ENCODE measurements at regions not wholly inside any gene's neighbourhood (a gene's known extent, or its start where the extent isn't known, plus 50 kb on each side); places are given as distances from the start of the nearest gene placed in this dataset.
"Not testable (repeated sequence)": the region's sequence is repeated elsewhere in the genome, so short reads cannot be mapped to it uniquely, and the experiment has no call there.

DNA sequence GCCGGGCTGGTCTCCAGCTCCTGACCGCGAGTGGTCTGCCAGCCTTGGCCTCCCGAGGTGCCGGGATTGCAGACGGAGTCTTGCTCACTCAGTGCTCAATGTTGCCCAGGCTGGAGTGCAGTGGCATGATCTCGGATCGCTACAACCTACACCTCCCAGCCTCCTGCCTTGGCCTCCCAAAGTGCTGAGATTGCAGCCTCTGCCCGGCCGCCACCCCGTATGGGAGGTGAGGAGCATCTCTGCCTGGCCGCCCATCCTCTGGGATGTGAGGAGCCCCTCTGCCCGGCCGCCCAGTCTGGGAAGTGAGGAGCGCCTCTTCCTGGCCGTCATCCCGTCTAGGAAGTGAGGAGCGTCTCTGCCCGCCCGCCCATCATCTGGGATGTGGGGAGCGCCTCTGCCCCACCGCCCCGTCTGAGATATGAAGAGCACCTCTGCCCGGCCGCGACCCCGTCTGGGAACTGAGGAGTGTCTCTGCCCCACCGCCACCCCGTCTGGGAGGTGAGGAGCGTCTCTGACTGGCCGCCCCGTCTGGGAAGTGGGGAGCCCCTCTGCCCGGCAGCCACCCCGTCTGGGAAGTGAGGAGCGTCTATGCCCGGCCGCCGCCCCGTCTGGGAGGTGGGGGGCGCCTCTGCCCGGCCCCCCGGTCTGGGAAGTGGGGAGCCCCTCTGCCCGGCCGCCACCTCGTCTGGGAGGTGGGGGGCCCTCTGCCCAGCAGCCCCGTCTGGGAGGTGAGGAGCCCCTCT is 861.8 kb upstream of the INTU start:
- in situ Hi-C loops (cut with HindIII; ENCODE audit: low sequenced_read_pairs); DNase-seq (ENCODE audit: low spot score): not testable (repeated sequence)

DNA sequence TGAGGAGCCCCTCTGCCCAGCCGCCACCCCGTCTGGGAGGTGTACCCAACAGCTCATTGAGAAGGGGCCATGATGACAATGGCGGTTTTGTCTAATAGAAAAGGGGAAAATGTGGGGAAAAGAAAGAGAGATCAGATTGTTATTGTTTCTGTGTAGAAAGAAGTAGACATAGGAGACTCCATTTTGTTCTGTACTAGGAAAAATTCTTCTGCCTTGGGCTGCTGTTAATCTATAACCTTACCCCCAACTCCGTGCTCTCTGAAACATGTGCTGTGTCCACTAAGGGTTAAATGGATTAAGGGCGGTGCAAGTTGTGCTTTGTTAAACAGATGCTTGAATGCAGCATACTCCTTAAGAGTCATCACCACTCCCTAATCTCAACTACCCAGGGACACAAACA is 861.1 kb upstream of the INTU start:
- DNase-seq (ENCODE audit: low spot score); in situ Hi-C loops (cut with HindIII; ENCODE audit: low sequenced_read_pairs): not testable (repeated sequence)

DNA sequence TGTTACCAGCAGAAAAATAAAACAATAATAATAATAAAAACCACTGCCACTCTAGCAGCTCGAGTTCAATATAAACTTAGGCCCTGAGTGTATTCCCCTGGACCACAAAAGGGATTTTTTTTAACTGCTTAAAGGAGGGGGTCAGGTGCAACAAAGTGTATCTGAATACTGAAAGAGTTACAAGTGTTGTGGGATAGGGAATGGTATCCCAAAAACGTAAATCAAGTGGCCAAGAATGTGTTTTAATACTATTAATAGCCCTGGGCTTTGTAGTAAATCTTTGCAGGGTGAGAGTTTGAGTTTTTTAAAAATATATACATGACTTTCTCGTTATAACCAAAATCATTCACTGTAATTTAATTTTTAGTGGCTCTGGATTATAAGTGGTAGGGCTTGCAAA is 860.1 kb upstream of the INTU start:
- in situ Hi-C loops (cut with HindIII; ENCODE audit: low sequenced_read_pairs) = no loop called here
- DNase-seq (ENCODE audit: low spot score) = no peak

DNA sequence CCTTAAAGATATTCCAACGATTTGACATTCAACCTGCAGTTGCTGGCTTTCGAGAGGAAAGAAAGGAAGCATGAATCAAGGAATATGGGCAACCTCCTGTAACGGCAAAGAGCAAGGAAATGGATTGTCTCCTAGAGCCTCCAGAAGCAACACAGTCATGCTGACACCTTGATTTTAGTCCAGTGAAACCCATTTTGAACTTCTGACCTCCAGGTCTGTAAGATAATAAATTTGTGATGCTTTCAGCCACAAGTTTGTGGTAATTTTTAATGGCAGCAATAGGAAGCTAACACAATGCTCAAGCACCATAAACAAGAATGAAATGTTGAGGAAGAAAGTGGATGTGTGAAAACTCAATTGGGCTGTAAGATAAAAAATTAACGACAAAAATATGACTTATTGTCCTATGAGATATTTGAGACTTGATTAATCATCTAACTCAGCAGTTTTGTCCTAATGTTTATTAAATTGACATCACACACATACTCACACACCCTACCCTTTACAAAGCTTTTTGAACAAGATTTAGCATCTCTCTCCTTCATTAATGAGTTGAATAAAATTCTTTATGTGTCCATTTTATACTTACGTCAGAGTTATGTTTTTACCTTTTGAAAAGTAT is 857.2 kb upstream of the INTU start:
- in situ Hi-C loops (cut with HindIII; ENCODE audit: low sequenced_read_pairs) = no loop called here

DNA sequence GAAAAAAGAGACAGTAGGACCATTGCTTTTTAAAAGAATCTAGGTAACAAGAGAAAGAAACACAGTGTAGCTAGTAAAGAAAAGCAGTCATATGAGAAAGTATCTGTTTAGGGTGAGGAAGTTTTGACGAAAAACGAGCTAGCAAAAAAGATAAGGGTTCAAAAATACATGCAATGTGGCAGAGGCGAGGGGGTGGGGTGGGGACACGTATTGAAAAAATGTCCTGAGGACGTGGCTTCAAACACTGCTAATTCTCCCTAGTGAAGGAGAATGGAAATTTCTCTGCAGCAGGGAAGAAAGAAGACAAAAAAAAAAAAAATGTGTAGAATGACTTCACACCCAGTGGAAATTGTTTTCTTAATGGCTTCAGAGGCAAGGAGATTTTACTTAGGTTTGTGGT is 856.4 kb upstream of the INTU start:
- in situ Hi-C loops (cut with HindIII; ENCODE audit: low sequenced_read_pairs) = no loop called here
- no peak for DNase-seq (ENCODE audit: low spot score)

More for the DNA sequence above, 857.2 kb upstream of the INTU start:
- DNase-seq (ENCODE audit: low spot score) = no peak

DNA sequence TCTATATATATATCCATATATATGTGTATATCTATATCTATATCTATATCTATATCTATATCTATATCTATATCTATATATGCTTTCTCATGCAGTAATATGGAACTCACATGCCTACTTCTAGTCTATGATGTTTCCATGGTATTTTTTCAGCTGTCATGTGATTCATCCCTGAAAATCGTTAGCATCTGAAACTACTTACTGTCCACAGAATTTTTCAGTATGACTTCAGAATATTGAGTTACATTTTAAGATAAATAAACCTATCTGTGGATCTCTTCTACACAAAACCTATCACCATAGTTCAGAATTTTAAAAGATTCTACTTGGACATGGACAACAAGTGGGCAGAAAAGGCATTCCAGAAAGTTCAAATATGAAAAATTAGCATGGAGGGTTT is 855.1 kb upstream of the INTU start:
- no peak for DNase-seq (ENCODE audit: low spot score)
- in situ Hi-C loops (cut with HindIII; ENCODE audit: low sequenced_read_pairs) = no loop called here

DNA sequence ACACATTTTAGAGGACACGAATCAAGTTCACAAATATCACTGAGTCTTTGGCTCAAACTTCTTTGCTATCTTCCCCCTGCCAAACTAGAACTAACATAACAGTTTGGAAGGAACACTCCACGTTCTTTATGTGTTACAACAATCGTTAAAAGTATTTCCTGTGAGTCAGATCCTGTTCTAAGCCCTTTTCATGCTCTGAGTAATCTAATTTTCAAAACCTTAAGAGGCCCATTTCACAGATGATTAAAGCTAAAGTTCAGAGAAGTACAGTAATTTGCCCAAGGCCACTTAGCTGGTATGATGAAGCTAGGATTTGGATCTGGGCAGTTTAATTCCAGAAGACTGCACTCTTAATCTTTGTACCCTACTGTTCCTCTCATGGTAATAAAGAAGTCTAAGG is 854.4 kb upstream of the INTU start:
- DNase-seq (ENCODE audit: low spot score) = no peak
- in situ Hi-C loops (cut with HindIII; ENCODE audit: low sequenced_read_pairs) = no loop called here

DNA sequence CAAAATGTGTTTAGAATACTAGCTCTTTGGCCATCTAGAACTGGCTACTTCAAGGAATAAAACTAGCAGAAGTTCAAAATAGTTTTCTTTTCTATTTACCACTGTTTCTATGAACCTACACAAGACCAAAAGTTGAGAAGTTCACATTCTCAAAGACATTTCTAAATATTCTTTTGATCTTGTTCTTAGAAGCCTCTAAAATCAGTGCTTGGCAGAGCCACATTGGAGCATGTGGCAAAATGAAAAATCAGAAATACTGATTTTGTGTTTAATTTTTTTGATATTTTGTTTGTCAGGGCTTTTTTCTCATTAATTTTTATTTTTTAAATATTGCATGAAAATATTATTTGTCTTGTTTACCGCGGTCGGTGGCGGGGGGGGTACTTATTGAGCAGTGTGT is 853.8 kb upstream of the INTU start:
- no peak for DNase-seq (ENCODE audit: low spot score)
- in situ Hi-C loops (cut with HindIII; ENCODE audit: low sequenced_read_pairs) = no loop called here

DNA sequence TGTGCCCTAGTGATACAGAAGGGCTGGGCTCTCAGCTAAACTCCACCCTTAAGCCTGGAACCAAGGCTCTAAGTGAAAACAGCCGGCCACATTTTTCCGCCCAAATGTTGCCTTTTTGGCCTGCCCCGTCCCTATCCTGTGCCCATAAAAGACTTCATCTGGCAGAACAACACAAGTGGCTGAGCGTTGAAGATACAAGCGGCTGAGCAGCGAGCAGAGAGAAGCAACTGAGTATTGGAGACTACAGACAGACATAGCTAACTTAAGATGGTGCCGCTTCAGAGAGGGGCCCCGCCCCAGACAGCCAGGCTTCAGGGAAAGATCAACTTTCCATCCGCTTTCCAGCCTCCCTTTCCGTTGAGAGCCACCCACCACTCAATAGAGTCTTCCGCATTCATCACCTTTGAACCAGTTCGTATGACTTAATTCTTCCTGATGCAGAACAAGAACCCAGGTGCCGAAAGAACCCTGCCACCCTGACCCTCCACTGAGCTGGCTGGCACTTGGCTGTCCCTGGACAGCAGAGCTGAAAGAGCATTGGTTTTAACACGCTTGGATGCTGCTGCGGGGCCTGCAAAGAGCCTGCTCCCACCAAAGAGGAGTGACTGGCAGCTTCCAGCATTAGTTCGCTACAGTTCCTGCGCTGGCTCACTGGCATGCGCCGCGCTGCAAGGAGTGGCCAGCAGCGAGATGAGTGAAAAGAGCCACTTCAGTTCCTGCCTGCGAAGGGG is 853.2 kb upstream of the INTU start:
- in situ Hi-C loops (cut with HindIII; ENCODE audit: low sequenced_read_pairs) = no loop called here

DNA sequence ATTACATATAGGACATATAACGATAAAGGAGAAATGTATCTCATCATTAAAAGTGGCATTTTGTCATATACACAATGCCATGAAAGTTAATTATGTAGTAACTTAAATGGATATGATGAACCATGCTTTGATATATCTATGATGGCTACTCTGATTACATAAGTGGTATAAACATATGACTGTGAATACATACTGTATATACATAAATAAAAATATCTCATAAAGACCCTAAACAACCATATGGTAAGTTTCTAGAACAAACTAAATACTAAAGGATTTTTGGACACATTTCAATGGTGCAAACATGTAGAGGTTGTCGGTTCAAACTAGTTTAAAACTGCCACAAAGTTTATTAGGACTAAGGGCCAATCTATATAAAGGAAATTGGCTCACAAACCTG is 849.6 kb upstream of the INTU start:
- in situ Hi-C loops (cut with HindIII; ENCODE audit: low sequenced_read_pairs) = no loop called here
- DNase-seq (ENCODE audit: low spot score) = no peak

More for the DNA sequence above, 853.2 kb upstream of the INTU start:
- DNase-seq (ENCODE audit: low spot score) = no peak

DNA sequence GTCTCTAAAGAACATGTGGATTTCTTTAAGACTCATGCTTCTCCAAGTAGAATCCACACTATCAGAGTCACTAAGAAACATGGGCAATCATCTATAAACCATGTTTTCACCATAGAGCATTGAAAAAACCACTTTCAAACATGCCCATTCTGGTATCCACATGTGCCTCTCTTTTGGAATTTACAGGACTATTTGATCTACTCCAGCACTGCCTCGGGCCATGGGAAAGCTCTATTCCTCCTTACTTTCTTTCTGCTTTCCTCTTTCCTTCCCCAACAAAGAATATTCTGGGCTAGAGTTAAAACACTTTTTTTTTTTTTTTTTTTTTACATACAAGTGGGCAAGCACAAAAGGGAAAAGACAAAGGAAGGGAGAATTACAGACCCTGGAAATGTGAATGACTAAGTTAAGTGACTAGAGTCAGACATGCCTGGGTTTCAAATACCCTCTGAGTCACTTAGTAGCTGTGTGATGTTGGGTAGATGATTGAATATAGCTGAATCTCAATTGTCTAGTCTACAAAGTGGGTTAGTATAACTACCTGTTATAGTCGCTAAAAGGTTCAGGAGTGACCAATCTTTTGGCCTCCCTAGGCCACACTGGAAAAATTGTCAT is 847.7 kb upstream of the INTU start:
- in situ Hi-C loops (cut with HindIII; ENCODE audit: low sequenced_read_pairs) = no loop called here
- no peak for DNase-seq (ENCODE audit: low spot score)

DNA sequence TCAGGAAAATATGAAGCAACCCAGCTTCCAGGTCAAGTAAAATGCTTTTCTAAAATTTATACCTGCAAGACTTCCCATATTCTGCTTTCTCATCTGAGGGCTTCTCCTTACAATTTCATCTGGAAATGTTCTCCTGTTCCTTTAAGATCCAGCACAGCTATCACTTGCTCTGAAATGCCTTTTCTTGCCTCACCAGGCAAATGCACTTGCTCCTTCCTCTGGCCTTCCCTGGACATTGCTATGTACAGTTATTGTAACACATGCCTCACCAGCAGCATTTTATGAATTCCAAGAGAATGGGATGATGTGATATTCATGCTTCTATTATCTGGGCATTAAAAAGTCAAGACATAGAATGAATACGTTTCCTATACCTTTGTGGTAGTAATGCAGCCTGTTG is 842.1 kb upstream of the INTU start:
- in situ Hi-C loops (cut with HindIII; ENCODE audit: low sequenced_read_pairs) = no loop called here
- DNase-seq (ENCODE audit: low spot score) = no peak

DNA sequence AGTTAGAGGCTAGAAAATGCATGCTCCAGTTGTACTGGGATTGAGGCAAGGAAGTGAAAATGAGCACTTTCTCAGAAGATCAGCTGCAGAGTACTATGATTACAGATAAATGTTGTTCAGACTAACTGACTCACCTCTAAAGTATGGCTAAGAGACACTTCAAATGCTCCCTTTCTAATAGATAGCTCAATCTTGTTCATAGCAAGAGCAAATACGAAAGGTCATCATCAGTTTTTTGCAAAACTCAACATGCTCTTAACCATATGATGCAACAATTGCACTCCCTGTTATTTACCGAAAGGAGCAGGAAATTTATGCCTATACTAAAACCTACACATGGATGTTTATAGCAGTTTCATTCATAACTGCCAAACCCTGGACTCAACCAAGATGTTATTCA is 838.4 kb upstream of the INTU start:
- in situ Hi-C loops (cut with HindIII; ENCODE audit: low sequenced_read_pairs) = no loop called here
- no peak for DNase-seq (ENCODE audit: low spot score)

DNA sequence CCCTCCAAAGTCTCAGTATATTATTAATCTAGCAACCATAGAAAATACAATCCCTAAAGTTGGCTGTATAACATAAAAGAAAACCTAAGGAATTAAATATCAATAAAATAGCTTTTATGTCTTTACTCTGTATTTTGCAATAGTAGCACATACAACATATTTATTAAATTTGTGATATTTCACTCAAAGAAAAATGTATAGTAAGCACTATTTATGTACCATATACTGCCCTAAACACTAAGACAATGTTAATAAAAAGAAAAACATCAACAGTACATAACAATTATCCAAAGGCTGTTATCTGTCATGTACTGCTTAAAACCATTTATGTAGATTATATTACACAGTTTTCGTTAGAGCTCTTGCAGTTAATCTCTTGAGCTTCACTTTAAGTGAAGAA is 834.5 kb upstream of the INTU start:
- DNase-seq (ENCODE audit: low spot score) = no peak
- in situ Hi-C loops (cut with HindIII; ENCODE audit: low sequenced_read_pairs) = no loop called here

DNA sequence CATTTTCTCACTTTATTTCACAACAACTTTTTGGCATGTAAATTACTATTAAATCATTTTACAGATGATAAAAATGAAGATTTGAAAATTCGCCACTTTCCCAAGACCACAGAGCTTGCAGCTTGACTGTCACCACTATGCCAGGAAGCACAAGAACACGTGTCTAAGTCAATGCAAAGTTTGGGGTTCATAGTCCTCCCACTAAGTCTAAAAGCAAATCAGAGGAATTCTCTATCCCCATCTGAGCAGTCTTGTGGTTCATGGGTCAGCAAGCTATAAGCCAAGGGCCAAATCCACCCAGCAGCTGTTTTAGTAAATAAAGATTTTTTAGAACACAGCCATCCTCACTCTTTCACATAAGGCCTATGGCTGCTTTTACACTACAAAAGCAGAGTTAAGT is 833.3 kb upstream of the INTU start:
- no peak for DNase-seq (ENCODE audit: low spot score)
- in situ Hi-C loops (cut with HindIII; ENCODE audit: low sequenced_read_pairs) = no loop called here

DNA sequence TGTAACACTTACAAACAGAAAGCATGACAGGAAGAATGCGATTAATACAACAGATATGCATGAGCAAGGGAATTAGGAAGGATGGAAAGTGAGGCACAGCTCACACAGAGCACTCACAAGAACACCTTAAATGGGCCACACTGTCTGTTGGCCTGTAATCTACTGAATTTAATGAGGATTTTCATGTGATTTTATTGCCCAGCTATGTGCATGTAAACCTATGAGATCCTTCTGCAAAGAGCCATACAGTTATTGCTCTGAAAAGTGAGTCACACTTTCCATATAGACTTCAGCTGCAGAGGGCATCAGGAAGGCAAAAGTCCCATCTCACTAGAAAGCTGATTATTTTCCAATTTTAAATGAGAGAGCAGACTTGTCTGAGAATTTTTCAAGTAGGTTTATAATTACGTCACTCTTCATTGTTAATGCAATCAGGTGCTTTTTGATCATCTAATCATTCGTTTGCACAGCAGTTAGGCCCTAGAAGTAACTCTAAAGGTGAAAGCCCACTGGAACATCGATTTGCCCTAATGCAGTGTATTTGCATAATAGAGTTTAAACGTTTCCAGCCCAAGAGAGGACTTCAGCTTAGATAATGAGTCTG is 832.7 kb upstream of the INTU start:
- no peak for DNase-seq (ENCODE audit: low spot score)
- in situ Hi-C loops (cut with HindIII; ENCODE audit: low sequenced_read_pairs) = no loop called here

DNA sequence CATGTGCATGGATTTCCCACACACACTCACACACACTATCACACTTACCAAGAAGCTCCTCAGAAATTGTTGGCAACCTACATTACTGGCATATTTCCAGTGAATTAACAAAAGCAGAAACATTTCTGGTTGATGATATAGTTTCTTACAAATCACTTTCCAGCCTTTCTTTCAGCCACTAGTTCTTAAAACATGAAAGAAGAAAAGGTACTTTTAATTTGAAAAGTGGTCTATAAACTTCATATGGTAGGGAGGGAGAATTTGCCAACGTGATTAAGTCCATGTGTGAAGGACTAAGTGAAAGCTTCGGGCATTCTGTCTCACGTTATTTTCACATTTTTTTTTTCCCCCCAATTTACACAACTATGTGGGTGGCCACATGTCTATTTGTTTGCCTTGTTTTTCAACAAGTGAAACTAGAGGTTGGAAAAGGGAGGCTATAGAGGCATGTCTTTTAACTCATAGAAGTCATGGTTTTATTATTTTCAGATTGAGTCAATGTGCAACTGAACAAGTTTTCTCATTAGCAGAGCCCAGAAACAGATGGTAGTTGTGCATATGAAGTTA is 832.1 kb upstream of the INTU start:
- DNase-seq (ENCODE audit: low spot score) = no peak
- in situ Hi-C loops (cut with HindIII; ENCODE audit: low sequenced_read_pairs) = no loop called here

DNA sequence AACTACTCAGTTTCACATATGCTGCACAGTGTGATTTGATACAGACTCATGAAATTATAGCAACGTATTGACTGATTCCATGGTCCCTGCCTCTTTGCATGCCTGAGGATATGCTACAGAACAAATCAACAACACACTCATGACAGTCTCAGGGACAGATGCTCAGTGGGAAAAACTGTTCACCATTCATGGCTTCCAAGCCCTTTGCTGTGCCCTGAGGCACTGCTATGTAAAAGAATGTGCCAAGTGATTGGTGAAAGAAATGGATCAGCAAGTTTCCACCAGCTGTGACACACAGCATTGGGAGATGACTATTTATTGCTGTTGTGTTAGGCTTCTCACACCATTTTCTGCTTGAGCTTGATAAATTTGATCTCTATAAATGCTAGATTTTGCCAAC is 825.6 kb upstream of the INTU start:
- in situ Hi-C loops (cut with HindIII; ENCODE audit: low sequenced_read_pairs) = no loop called here
- DNase-seq (ENCODE audit: low spot score) = no peak

DNA sequence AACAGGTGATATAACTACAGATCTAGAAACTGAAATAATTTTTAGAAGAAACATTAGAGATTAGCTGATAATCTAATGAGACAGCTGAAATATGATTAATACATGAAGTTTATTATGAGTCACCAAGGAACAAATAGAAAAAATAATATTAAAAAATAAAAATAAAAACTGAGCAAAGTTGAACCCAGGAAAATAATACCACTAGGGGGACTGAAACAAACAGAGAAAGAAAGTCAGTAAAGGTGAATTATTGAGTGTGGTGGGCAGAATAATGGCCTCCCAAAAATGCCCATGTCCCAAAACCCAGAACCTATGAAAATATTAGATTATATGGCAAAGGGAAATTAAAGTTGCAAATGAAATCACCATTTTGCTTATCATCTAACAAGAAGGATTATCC is 820.7 kb upstream of the INTU start:
- in situ Hi-C loops (cut with HindIII; ENCODE audit: low sequenced_read_pairs) = no loop called here
- no peak for DNase-seq (ENCODE audit: low spot score)

All from G401 (cell line).